AG09309 (cell line): ENCODE measurements at regions not wholly inside any gene's neighbourhood (a gene's known extent, or its start where the extent isn't known, plus 50 kb on each side); places are given as distances from the start of the nearest gene placed in this dataset.

Experiments
- DNase-seq: peaks from one replicate; pipeline ENCODE4 v3.0.0-alpha.2; 2010; ENCODE audit warnings: low read depth
- H3K4me3 ChIP-seq: 2 replicates; pipeline ENCODE4 v1.5.1; 2011; ENCODE audit warnings: mild to moderate bottlenecking, low read depth, low read length, moderate library complexity; ENCODE audit not compliant: control insufficient read depth
- CTCF ChIP-seq: IDR thresholded peaks from 2 replicates; pipeline ENCODE4 v1.5.1; 2011; ENCODE audit warnings: mild to moderate bottlenecking, low read depth, low read length, inconsistent platforms; ENCODE audit not compliant: insufficient read depth, control insufficient read depth; ENCODE audit errors: missing control alignments

GRCh38 chr6:74863968-74864367 lies 341.9 kb downstream of the COL12A1 start:
- DNase-seq = no peak
- H3K4me3 ChIP-seq = no peak overlapping the region
- TF ChIP-seq CTCF = no peak

- no peak overlapping the region for H3K4me3 ChIP-seq
- no peak for DNase-seq
- TF ChIP-seq CTCF = no peak
Observed at GRCh38 chr6:74860456-74860855, 345.4 kb downstream of the COL12A1 start.

- no peak for TF ChIP-seq CTCF
- no peak for DNase-seq
- H3K4me3 ChIP-seq = no peak overlapping the region
Observed at GRCh38 chr6:74857157-74857556, 348.7 kb downstream of the COL12A1 start.

GRCh38 chr6:74853991-74854390 lies 351.9 kb downstream of the COL12A1 start:
- H3K4me3 ChIP-seq = no peak overlapping the region
- no peak for TF ChIP-seq CTCF
- peak; percentile 14 for DNase-seq

GRCh38 chr6:74851596-74851995 lies 354.3 kb downstream of the COL12A1 start:
- no peak overlapping the region for H3K4me3 ChIP-seq
- DNase-seq = peak; percentile 54
- TF ChIP-seq CTCF = no peak

- H3K4me3 ChIP-seq = no peak overlapping the region
- TF ChIP-seq CTCF = no peak
- DNase-seq = no peak
Observed at GRCh38 chr6:74840953-74841352, 364.9 kb downstream of the COL12A1 start.

GRCh38 chr6:74834967-74835366 lies 370.9 kb downstream of the COL12A1 start:
- peak; percentile 25 for DNase-seq
- no peak overlapping the region for H3K4me3 ChIP-seq
- TF ChIP-seq CTCF = no peak
